GM19351 (cell line): ENCODE measurements at regions not wholly inside any gene's neighbourhood (a gene's known extent, or its start where the extent isn't known, plus 50 kb on each side); places are given as distances from the start of the nearest gene placed in this dataset.

Experiments used
- ATAC-seq: cut with Tn5 transposase; IDR thresholded peaks from one replicate; pipeline ENCODE4 v1.9.1; 2021; ENCODE audit warnings: mild to moderate bottlenecking, moderate library complexity; ENCODE audit not compliant: unreplicated experiment

GRCh38 chr2:122096761-122097160 lies 341.3 kb downstream of the TSN start:
- ATAC-seq, result no peak

DNA sequence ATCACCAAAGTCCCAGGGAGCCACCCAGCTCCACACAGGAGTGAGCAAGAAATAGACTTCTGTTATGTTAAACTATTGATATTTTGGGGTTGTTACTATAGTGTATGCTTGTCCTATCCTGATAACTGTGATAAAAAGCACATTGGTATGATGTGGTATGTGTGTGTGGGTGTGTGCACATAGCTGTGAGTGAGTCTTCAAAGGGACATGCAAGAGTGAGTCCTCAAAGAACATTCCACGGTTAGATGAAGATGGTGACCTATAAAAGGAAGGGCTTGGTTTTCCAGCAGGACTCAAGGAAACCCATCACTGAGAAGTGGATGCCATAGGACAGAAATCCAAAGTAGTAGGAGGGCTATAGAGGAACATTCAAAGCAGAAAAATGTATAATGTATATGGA lies 342.9 kb downstream of the TSN start:
- no peak for ATAC-seq

GRCh38 chr2:122100346-122100745 lies 344.9 kb downstream of the TSN start:
- no peak for ATAC-seq

- no peak for ATAC-seq
These were observed 345.3 kb downstream of the TSN start for GRCh38 chr2:122100756-122101155.

DNA sequence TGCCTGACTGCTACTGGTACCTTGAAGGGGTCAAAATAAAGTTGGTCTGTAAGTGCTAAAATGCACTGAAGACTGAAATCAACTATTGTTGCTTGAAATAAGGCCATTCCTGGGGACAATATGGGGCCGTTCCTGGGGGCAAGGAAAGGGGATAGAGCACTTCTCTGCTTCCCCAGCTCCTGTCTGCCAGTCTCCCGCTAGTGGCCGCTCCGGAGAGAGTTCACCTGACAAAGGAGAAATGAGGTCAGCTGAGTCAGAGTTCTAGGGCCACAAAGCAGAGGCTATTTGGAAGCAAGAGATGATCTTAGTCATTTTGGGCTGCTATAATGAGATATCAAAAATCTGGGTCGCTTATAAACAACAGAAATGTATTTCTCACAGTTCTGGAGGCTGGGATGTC lies 345.9 kb downstream of the TSN start:
- ATAC-seq, result no peak

GRCh38 chr2:122105171-122105876 lies 349.9 kb downstream of the TSN start:
- no peak for ATAC-seq

- ATAC-seq, result no peak
These were observed 350.4 kb downstream of the TSN start for GRCh38 chr2:122105877-122106206.

GRCh38 chr2:122108186-122108585 lies 352.7 kb downstream of the TSN start:
- ATAC-seq, result no peak

DNA sequence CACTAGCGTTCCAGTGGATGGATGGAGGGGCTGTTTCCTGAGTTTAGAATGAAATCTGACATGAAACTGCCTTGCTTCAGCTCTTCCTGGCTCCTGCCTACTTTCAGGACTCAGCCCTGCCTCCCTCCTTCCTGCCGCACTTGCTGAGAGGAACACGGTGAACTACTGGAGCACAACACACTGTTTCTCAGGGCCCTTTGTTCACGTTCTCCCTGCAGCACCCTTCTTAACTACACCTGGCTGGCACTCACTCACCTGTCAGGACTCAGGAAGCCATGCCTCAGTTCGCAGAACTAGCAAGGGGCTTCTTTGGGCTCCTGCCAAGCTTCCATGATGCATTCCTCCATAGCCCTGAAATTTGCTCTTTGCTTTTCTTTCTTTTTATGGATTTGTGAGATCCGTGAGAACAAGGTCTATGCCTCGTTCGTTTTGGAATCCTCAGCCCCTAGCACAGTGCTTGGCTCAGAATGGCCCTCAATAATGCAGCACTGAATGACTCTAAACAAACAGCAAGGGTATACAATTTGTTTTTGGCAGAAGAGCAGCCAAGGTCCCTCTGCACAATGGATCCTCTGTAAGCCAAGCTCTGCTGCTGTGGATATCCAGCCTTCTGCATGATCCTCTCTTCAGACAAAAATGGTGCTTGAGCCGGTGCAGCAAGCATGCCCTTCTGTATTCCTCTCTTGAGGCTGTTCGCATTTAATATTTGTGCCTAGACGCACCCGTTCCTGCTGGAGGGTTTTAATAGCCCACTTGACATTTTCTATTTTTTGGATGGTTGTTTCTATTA lies 357.0 kb downstream of the TSN start:
- ATAC-seq, result no peak

DNA sequence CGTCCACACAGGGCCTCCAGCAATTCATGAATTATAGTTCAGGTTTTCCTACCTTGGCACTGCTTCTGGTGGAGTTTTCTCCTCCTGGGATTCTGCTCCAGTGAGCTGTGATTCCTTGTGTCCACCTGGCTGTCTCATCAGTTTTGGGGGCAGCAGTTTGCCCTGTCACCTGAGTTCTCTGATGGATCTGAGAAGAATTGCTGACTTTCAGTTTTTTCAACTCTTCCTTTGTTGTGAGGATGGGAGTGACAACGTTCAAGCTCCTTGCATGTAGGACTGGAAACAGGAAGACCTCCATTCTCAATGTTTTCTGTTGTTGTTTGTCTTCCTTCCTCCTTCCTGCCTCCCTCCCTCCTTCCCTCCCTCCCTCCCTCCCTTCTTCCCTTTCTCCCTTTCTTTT lies 359.0 kb downstream of the TSN start:
- no peak for ATAC-seq

GRCh38 chr2:122117371-122117770 lies 361.9 kb downstream of the TSN start:
- no peak for ATAC-seq

GRCh38 chr2:122129399-122129798 lies 373.9 kb downstream of the TSN start:
- no peak for ATAC-seq

- ATAC-seq, result no peak
These were observed 376.8 kb downstream of the TSN start for GRCh38 chr2:122132147-122132691.

GRCh38 chr2:122135021-122135937 lies 379.8 kb downstream of the TSN start:
- no peak for ATAC-seq

DNA sequence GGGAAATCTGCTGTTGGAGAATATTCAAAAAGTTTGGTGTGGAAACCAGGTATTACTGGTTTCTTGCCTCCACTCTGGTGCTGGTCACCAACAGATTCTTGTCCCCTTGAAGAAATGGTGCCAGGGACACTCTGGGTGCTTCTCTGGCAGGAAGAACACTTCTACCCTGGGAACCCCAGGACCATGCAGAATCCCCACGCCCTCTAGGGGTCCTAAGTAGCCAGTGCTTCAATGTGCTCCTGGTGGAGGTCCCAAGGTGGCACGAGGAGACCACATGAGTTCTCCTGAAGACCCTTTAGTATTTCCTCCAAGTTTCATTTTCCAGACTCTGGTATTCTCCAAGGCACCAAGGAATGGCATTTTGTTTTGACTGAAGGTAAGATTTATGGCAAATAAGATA lies 380.6 kb downstream of the TSN start:
- ATAC-seq, result peak; percentile 62

- no peak for ATAC-seq
These were observed 383.1 kb downstream of the TSN start for GRCh38 chr2:122138561-122138960.

- no peak for ATAC-seq
These were observed 384.4 kb downstream of the TSN start for GRCh38 chr2:122139739-122140420.

- no peak for ATAC-seq
These were observed 389.4 kb downstream of the TSN start for GRCh38 chr2:122144884-122145283.

DNA sequence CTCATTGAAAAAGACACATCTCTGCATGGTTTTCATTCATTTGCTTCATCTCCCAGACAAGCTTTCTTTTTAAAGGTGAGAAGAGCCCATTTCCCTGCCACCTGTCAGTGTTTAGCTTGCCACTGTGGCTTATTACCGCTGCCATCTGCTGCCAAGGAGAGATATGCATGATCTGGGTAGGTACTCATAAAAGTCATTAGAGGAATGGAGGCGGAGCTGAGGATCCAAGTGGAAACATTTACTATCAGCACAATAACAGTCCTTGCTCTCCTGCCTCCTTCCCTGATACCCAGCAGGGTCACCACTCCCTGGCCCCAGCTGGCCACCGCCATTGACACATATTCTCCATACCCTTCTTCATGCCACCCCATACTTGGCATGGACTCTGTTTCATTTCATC lies 390.4 kb downstream of the TSN start:
- ATAC-seq, result no peak

GRCh38 chr2:122148128-122148767 lies 392.8 kb downstream of the TSN start:
- ATAC-seq, result peak; percentile 59
